Astrocyte of the cerebellum (primary cell): ENCODE measurements at regions not wholly inside any gene's neighbourhood (a gene's known extent, or its start where the extent isn't known, plus 50 kb on each side); places are given as distances from the start of the nearest gene placed in this dataset.

Experiments used
- DNase-seq: peaks from one replicate; pipeline ENCODE4 v3.0.0-alpha.2; 2011; ENCODE audit warnings: low read depth
- H3K4me3 ChIP-seq: 2 replicates; pipeline ENCODE4 v1.5.1; 2011; ENCODE audit warnings: mild to moderate bottlenecking, low read depth, low read length, moderate library complexity
- CTCF ChIP-seq: IDR thresholded peaks from 2 replicates; pipeline ENCODE4 v1.5.1; 2012; ENCODE audit warnings: low read length, low read depth, moderate library complexity, mild to moderate bottlenecking; ENCODE audit errors: missing control alignments
- in situ Hi-C: cut with HindIII; loops from 2 replicates; pipeline ENCODE4 v1.10.0; 2017; ENCODE audit warnings: low sequenced_read_pairs

GRCh38 chr18:70423988-70424387 is 135.1 kb downstream of the SOCS6 start:
- no peak for TF ChIP-seq CTCF
- H3K4me3 ChIP-seq, result no peak overlapping the region
- peak; percentile 42 for DNase-seq
- in situ Hi-C loops, result loop anchor here (5.0 kb wide), 1 partner anchor 52 kb away; no protein-coding TSS in a partner anchor

GRCh38 chr18:70423120-70423519 is 134.3 kb downstream of the SOCS6 start:
- no peak overlapping the region for H3K4me3 ChIP-seq
- TF ChIP-seq CTCF, result no peak
- DNase-seq, result no peak
- in situ Hi-C loops, result loop anchor here (5.0 kb wide), 1 partner anchor 51 kb away; no protein-coding TSS in a partner anchor

- no peak for TF ChIP-seq CTCF
- H3K4me3 ChIP-seq, result no peak overlapping the region
- DNase-seq, result no peak
- in situ Hi-C loops, result loop anchor here (5.0 kb wide), 1 partner anchor 50 kb away; no protein-coding TSS in a partner anchor
These were observed 133.6 kb downstream of the SOCS6 start for GRCh38 chr18:70422391-70422965.

- in situ Hi-C loops, result loop anchor here (5.0 kb wide), 1 partner anchor 49 kb away; no protein-coding TSS in a partner anchor
- TF ChIP-seq CTCF, result no peak
- no peak overlapping the region for H3K4me3 ChIP-seq
- DNase-seq, result peak; percentile 76
These were observed 132.9 kb downstream of the SOCS6 start for GRCh38 chr18:70421471-70422390.

- no peak for TF ChIP-seq CTCF
- in situ Hi-C loops, result loop anchor here (5.0 kb wide), 1 partner anchor 48 kb away; no protein-coding TSS in a partner anchor
- DNase-seq, result no peak
- no peak overlapping the region for H3K4me3 ChIP-seq
These were observed 131.5 kb downstream of the SOCS6 start for GRCh38 chr18:70420146-70420898.

- TF ChIP-seq CTCF, result no peak
- in situ Hi-C loops, result no loop called here
- DNase-seq, result no peak
- no peak overlapping the region for H3K4me3 ChIP-seq
These were observed 130.7 kb downstream of the SOCS6 start for GRCh38 chr18:70419526-70419925.
